HG02970 (cell line): ENCODE measurements at regions not wholly inside any gene's neighbourhood (a gene's known extent, or its start where the extent isn't known, plus 50 kb on each side); places are given as distances from the start of the nearest gene placed in this dataset.

Experiments
- ATAC-seq: cut with Tn5 transposase; IDR thresholded peaks from one replicate; pipeline ENCODE4 v1.9.1; 2021; ENCODE audit warnings: mild to moderate bottlenecking, moderate library complexity, moderate number of reproducible peaks; ENCODE audit not compliant: unreplicated experiment, low FRiP score

- no peak for ATAC-seq
Observed at GRCh38 chr2:41355794-41356193, 692.0 kb upstream of the PKDCC start.

DNA sequence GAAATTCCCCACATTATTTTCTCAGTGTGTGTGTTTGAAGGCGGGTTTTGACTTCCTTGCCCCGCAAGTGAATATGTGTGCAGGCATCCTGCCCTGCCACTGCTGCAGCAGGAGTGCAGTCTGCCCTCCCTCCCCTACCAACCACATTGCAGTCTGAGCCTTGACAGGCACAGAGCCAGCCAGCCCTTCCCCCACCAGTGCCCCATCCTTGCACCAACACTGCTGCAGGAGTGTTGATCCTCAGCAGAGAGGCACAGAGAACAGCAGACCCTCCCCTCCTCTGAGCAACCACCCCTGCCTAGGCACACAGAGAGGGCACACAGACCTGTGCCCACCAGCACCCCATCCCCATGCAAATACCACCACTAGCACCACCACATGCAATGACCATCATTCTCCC is 683.0 kb upstream of the PKDCC start:
- no peak for ATAC-seq

DNA sequence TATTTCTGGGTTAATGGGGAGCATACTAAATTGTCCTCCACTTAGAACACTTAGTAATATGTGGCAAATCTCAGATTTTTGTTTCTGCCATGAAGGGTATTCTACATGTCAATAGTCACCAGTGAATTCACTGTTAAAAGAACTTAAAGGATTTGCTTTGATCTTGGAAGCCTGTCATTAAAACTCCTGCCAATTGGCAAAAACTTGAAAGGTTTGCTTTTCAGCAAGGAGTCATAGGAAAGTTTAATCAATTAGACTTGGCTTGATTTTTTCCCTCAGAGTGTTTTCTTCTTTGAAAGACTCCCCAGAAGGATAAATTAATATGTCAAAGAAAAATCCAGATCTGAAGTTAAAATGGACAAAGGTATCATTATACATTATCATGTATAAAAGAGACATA is 671.9 kb upstream of the PKDCC start:
- no peak for ATAC-seq

- ATAC-seq = no peak
Observed at GRCh38 chr2:41377837-41378236, 670.0 kb upstream of the PKDCC start.

GRCh38 chr2:41378420-41378819 is 669.4 kb upstream of the PKDCC start:
- ATAC-seq = no peak

- no peak for ATAC-seq
Observed at GRCh38 chr2:41379496-41380221, 668.2 kb upstream of the PKDCC start.

DNA sequence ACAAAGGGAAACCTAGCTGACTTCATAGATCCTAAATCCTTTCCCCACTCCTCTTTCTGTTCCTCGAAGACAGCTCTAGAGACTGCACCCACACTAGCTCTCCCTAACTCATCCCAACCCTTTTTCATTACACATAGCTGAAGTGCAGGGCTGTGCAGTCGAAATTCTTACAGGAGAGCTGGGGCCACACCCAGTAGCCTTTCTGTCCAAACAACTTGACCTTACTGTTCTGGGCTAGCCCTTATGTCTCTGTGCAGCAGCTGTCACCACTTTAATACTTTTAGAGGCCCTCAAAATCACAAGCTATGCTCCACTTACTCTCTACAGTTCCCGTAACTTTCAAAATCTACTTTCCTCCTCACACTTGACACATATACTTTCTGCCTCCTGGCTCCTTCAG is 666.1 kb upstream of the PKDCC start:
- no peak for ATAC-seq

GRCh38 chr2:41387519-41387918 is 660.3 kb upstream of the PKDCC start:
- ATAC-seq = no peak

GRCh38 chr2:41393621-41394020 is 654.2 kb upstream of the PKDCC start:
- no peak for ATAC-seq

- ATAC-seq = no peak
Observed at GRCh38 chr2:41394541-41394940, 653.3 kb upstream of the PKDCC start.

- no peak for ATAC-seq
Observed at GRCh38 chr2:41395692-41396091, 652.1 kb upstream of the PKDCC start.

DNA sequence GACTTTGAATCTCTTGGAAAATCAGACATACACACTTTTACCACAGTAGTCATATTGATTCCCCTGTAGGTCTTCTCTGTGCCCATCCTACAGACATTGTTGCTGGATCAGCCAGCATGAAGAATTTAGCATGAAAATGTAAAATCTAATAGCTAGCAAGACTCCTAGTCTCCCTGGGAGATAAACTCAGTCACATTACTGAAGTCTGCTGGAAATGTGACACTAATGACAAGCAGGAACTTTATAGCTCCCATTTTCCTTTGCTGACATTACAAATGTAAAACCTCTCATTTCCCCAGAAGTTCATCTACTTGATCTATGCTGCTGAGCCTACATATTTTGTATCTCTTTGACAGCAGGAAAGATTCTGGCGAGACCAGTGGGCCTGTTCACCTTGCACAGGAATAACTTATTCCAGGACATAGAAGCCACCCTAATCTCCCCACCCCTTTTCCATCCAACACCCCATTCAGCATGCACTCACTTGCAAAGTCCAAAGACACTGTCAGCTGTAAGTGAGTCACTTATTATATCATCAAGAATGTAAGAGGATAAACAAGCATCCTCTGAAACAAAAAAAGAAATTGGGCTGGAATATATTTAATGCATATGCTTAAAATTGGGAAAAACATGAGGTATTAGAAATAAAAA is 648.3 kb upstream of the PKDCC start:
- ATAC-seq = no peak

DNA sequence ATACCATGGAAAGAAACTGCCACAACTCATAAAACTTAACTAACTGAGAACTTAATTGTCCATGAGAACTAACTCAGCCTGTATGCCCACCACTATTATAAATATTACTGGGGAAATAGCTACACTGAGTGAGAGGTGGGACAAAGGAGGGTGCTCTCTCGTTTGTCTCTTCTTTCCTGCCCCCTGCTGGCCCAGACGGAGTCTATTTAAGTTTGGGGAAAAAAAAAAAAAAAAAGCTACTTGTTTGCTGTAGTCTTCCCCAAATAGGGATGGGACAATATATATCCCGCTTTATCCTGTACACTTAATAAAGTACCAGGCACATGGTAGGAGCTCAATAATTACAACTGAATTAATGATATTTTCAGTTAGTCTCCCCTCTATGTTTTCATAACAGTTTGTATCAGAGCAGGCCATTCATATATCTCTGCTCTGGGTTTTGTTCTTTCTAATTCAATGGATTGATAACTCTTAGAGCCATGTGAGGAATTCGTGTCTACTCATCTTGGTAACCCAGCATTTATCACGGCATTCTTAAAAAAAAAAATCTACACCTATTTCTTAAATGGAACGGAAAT is 647.6 kb upstream of the PKDCC start:
- no peak for ATAC-seq

- ATAC-seq = no peak
Observed at GRCh38 chr2:41405441-41405840, 642.4 kb upstream of the PKDCC start.

GRCh38 chr2:41409328-41409727 is 638.5 kb upstream of the PKDCC start:
- no peak for ATAC-seq

DNA sequence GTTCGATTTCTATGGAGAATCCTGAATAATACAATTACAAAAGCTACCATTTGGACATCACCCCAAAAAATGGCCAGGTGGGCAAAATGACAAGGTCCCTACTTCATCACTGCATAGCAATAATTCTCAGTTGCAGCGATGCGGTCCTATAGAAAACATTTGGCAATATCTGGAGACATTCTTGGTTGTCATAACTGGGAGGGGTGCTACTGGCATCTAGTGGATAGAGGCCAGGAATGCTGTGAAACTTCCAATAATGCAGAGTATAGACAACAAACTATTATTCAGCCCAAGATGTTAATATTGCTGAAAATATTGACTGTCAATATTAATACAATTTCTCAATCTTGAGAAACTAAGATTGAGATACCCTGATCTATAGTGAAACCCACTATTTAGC is 637.8 kb upstream of the PKDCC start:
- no peak for ATAC-seq

GRCh38 chr2:41413813-41414485 is 633.9 kb upstream of the PKDCC start:
- ATAC-seq = no peak

- peak; percentile 60 for ATAC-seq
Observed at GRCh38 chr2:41414486-41415230, 633.2 kb upstream of the PKDCC start.

GRCh38 chr2:41417511-41417910 is 630.3 kb upstream of the PKDCC start:
- ATAC-seq = no peak

DNA sequence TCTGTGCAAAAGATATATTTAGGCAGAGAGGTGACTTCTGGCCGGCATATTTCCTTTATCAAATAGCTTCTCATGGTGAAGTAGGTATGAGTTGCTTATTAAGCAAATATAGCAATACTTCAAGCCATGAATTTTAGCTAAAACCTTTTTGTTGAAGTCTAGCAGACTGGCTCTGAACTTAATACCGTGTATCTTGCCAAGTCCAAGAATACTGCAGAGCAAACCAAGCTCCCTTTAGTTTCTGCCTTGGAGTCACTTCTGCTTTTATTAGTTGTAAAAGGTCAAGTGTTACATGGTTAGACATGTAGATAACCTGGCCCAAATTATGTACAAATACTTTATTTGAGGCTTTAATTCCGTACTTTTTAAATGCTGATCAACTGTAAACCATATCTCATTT is 627.6 kb upstream of the PKDCC start:
- ATAC-seq = no peak

- no peak for ATAC-seq
Observed at GRCh38 chr2:41420872-41421271, 626.9 kb upstream of the PKDCC start.
